Heart right ventricle (tissue), 16 donors: ENCODE measurements at regions not wholly inside any gene's neighbourhood (a gene's known extent, or its start where the extent isn't known, plus 50 kb on each side); places are given as distances from the start of the nearest gene placed in this dataset.

Experiments
- ATAC-seq, 8 donors: fragments of 200-7000 bp; cut with Tn5 transposase; one replicate each; pipeline ENCODE4 v1.9.1; 2020; ENCODE audit warnings: mild to moderate bottlenecking in 8 of 8, moderate library complexity in 8 of 8, moderate number of reproducible peaks in 1 of 8
- DNase-seq, 2 donors: peaks; one replicate each; pipeline ENCODE4 v3.0.0-alpha.2; 2020
- H3K27ac ChIP-seq, 10 donors: fragments of 200-600 bp; sonication (generic) in 2 of 10; one replicate each; pipeline versions ENCODE4 v1.5.0 to v1.8.0; 2020 to 2022; ENCODE audit warnings: mild to moderate bottlenecking in 3 of 10
- H3K27me3 ChIP-seq, 7 donors: fragments of 200-600 bp; one replicate each; pipeline ENCODE4 v1.8.0; 2021 to 2022; ENCODE audit warnings: mild to moderate bottlenecking in 2 of 7
- H3K36me3 ChIP-seq, 9 donors: fragments of 200-600 bp; sonication (generic) in 1 of 9; one replicate each; pipeline versions ENCODE4 v1.5.0 to v1.8.0; 2020 to 2022; ENCODE audit warnings: mild to moderate bottlenecking in 2 of 9
- H3K4me1 ChIP-seq, 9 donors: fragments of 200-600 bp; sonication (generic) in 1 of 9; one replicate each; pipeline versions ENCODE4 v1.5.0 to v1.8.0; 2020 to 2022; ENCODE audit warnings: mild to moderate bottlenecking in 4 of 9
- H3K4me3 ChIP-seq, 10 donors: fragments of 200-600 bp; sonication (generic) in 2 of 10; one replicate each; pipeline versions ENCODE4 v1.5.0 to v1.8.0; 2020 to 2022; ENCODE audit warnings: mild to moderate bottlenecking in 7 of 10, moderate library complexity in 2 of 10
- H3K9me3 ChIP-seq, 11 donors: fragments of 200-600 bp in 10 of 11; sonication (generic) in 2 of 11; one replicate each; pipeline versions ENCODE4 v1.5.0 to v1.8.0; 2013 to 2022; ENCODE audit warnings: mild to moderate bottlenecking in 2 of 11, control low read depth in 1 of 11, moderate library complexity in 1 of 11
- WGBS, 2 donors: extraction: QIAGEN DNeasy Blood & Tissue Kit; methylation state at CpG; one replicate each; pipeline ENCODE4 v1.1.7; 2013; ENCODE audit warnings: inconsistent platforms in 1 of 2; 5-methylcytosine and 5-hydroxymethylcytosine counted together
- intact Hi-C, 10 donors: fragments of 100-400 bp; cut with DNase I; formaldehyde crosslinking; loops; one replicate each; pipeline versions ENCODE4 v1.11.1 to v1.14.2; 2022
- TF ChIP-seq, protein P1 (sequence below), 9 donors: fragments of 200-600 bp; sonication (generic) in 2 of 9; IDR thresholded peaks; one replicate each; pipeline versions ENCODE4 v1.5.0 to v1.8.0; 2021 to 2022; ENCODE audit warnings: antibody characterized with exemption in 9 of 9, mild to moderate bottlenecking in 5 of 9, moderate library complexity in 1 of 9
- donor health status: Arrhythmogenic right ventricular cardiomyopathy.
- donor health status: ischemic (EF 13 %, LVEDD 7.1; RV severe dilation, severe dysfunction).
- donor health status: healthy with polysubstance abuse.
- donor health status: DM: no; HTN: yes; CAD: no.
- donor health status: DM: no; HTN: no; CAD: no.
- donor health status: ischemic (EF 25% LVEDD 6.9; RV normal size, moderate dysfunction).
- donor health status: ischemic (EF 25% LVEDD 5.7; RV mildly dilated, moderate dysfunction).
- donor health status: healthy.
- donor health status: DM: yes; HTN: yes; CAD: no.
- donor health status: Ischemic cardiomyopathy.
- donor health status: ischemic (EF 35%, LVEDD 5.7; RV mildly dilated, moderate dysfunction).
- donor health status: nonischemic (EF 11% LVEDD 7.7; RV severe dilation, severe dysfunction).
- donor health status: DM: yes; HTN: yes; CAD: no.
- donor health status: PGD.
- donor health status: ischemic (EF 29% LVEDD 5.4; RV normal size, mild dysfunction).
- donor health status: nonischemic (EF 23%, LVEDD 6.1; RV moderate dilation, normal function).

DNA sequence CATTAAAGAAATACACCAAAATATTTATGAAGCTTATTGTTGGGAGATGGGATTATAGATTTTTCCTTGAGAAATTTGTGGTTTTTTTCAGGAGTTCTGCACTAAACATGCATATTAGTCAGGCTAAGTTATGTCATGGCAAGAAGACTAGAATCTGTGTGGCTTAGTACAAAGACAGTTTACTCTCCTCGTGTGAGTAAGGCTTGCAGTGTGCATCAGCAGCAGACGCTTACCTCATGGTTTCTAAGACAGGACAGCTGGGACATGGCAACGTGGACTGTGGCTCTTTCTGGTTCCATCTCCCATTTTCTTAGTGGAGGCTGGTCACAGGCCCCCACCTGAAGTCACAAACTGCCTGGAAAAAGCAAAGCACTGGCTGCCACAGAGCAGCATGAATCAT, 429.6 kb upstream of the VSTM2A start:
- intact Hi-C loops: no loop called here
- Histone ChIP-seq H3K27me3 (peaks cover 0 to 4% (median 0%) of the 10 kb centered on the region in 7 donors), H3K4me1 (peaks cover 0 to 5% (median 0%) of the 10 kb centered on the region in 9 donors), H3K4me3 (no peak overlapping the region), H3K27ac (no peak overlapping the region), H3K36me3 (no peaks in the 10 kb centered on the region), H3K9me3 (peaks cover 0 to 6% (median 0%) of the 10 kb centered on the region in 11 donors)
- TF ChIP-seq, protein P1, sequence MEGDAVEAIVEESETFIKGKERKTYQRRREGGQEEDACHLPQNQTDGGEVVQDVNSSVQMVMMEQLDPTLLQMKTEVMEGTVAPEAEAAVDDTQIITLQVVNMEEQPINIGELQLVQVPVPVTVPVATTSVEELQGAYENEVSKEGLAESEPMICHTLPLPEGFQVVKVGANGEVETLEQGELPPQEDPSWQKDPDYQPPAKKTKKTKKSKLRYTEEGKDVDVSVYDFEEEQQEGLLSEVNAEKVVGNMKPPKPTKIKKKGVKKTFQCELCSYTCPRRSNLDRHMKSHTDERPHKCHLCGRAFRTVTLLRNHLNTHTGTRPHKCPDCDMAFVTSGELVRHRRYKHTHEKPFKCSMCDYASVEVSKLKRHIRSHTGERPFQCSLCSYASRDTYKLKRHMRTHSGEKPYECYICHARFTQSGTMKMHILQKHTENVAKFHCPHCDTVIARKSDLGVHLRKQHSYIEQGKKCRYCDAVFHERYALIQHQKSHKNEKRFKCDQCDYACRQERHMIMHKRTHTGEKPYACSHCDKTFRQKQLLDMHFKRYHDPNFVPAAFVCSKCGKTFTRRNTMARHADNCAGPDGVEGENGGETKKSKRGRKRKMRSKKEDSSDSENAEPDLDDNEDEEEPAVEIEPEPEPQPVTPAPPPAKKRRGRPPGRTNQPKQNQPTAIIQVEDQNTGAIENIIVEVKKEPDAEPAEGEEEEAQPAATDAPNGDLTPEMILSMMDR (IDR thresholded peaks at IDR 0.05): no peak
- WGBS, 2 donors: 31 to 45% methylated on average over 3 of the region's 3 CpGs
- ATAC-seq (no peak), DNase-seq (no peak)

DNA sequence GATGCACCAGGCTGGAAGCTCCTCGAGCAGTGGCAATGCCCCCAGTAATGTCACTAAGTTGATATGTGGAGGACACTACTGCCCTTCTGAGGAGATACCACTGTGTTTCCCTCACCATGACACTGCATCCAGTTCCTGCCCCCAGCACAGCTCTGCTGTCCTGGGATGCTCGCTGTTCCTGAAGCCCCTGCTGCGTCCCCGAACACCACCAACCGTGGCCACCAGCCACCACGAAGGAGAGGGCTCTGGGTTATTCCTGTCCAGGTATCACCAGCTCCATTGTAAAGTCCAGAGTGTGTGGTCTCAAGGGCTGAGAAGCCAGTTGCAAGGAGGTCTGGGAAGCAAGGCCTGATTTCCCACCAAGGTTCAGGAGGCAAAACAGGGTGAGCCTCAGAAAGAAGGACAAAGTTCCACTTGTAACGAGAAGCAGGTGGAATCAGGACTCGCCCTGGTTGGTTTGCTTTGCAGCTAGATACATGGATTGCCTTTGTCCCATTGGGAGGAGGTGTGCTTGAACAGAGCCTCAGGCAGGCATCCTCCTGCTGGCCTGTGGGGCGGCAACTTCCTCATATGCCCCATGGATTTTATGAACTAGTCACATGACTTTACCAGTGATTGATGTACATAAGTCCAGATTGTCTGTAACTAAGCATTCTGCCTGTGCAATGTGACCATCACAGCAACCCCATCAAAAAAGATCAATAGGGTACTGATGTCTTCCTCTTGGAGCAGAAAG, 427.0 kb upstream of the VSTM2A start:
- H3K4me1 ChIP-seq: peaks cover 0 to 5% (median 0%) of the 10 kb centered on the region in 9 donors
- TF ChIP-seq, protein P1 (IDR thresholded peaks at IDR 0.05): no peak
- peaks cover 0 to 4% (median 0%) of the 10 kb centered on the region in 7 donors for H3K27me3 ChIP-seq
- 90% methylated on average over 9 of the region's 9 CpGs for WGBS, 2 donors
- no peak overlapping the region for H3K4me3 ChIP-seq
- H3K36me3 ChIP-seq: no peaks in the 10 kb centered on the region
- ATAC-seq (no peak), DNase-seq (no peak)
- no peak overlapping the region for H3K27ac ChIP-seq
- H3K9me3 ChIP-seq: peaks cover 0 to 4% (median 0%) of the 10 kb centered on the region in 11 donors
- intact Hi-C loops: no loop called here

DNA sequence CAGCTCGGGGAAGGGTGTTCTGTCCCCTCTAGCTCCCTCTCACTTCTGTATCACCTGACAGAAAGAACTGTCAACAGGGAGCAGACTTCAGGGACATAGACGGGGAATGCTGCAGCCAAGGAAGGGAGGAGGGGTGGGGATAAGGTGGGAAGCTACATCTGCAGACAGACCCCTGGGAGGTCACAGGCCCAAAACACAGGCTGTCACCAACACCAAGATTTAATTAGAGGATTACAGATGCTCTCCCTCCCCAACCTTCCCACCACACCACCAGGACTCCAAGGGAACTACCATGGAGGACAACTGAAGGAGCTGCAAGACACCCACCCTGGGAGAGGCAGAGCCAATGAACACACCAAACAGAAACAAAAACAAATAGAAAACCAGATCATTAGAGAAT, 425.2 kb upstream of the VSTM2A start:
- 33 to 37% methylated on average over 2 of the region's 2 CpGs for WGBS, 2 donors
- peaks cover 0 to 4% (median 0%) of the 10 kb centered on the region in 11 donors for H3K9me3 ChIP-seq
- TF ChIP-seq, protein P1 (IDR thresholded peaks at IDR 0.05): no peak
- DNase-seq: no peak
- no peak for ATAC-seq
- H3K27ac ChIP-seq: no peak overlapping the region
- H3K27me3 ChIP-seq: peaks cover 0 to 4% (median 0%) of the 10 kb centered on the region in 7 donors
- peaks cover 0 to 3% (median 0%) of the 10 kb centered on the region in 9 donors for H3K4me1 ChIP-seq
- no peaks in the 10 kb centered on the region for H3K36me3 ChIP-seq
- intact Hi-C loops: no loop called here
- H3K4me3 ChIP-seq: no peak overlapping the region

DNA sequence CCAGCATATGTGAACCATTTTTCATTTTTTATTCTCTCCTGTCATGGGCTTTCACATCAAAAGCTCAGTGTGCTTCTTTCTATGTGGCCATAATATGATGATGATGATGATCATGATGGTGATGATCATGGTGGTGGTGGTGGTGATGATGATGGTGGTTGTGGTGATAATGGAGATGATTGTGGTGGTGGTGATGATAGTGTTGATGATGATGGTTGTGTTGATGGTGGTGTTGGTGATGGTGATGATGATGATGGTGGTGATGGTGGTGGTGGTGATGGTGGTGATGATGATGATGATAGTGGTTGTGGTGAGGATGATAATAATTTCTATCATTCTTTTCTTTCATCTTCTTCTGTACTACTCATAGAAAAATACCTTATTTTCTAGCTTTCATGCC, 413.1 kb upstream of the VSTM2A start:
- no peaks in the 10 kb centered on the region for H3K4me1 ChIP-seq
- no peaks in the 10 kb centered on the region for H3K36me3 ChIP-seq
- H3K9me3 ChIP-seq: peaks cover 0 to 39% (median 0%) of the 10 kb centered on the region in 11 donors
- DNase-seq (no peak), ATAC-seq (no peak)
- no peak overlapping the region for H3K27ac ChIP-seq
- no peak overlapping the region for H3K4me3 ChIP-seq
- no peaks in the 10 kb centered on the region for H3K27me3 ChIP-seq
- intact Hi-C loops: no loop called here
- TF ChIP-seq, protein P1 (IDR thresholded peaks at IDR 0.05): no peak
